RWPE2 (cell line): ENCODE measurements at regions not wholly inside any gene's neighbourhood (a gene's known extent, or its start where the extent isn't known, plus 50 kb on each side); places are given as distances from the start of the nearest gene placed in this dataset.
"Not testable (repeated sequence)": the region's sequence is repeated elsewhere in the genome, so short reads cannot be mapped to it uniquely, and the experiment has no call there.

Source experiments
- ATAC-seq: fragments of 200-7000 bp; cut with Tn5 transposase; 3 replicates; pipeline ENCODE4 v1.9.1; 2021; ENCODE audit warnings: low read depth
- DNase-seq: peaks from one replicate; pipeline ENCODE4 v3.0.0-alpha.2; 2020; ENCODE audit warnings: low spot score
- H3K27ac ChIP-seq: fragments of 450-650 bp; 2 replicates; pipeline ENCODE4 v1.5.1; 2017; ENCODE audit warnings: mild to moderate bottlenecking; ENCODE audit not compliant: poor library complexity, severe bottlenecking
- H3K27me3 ChIP-seq: fragments of 250-450 bp; sonication (Bioruptor Pico); 2 replicates; pipeline ENCODE4 v1.5.1; 2021; ENCODE audit warnings: mild to moderate bottlenecking, moderate library complexity; ENCODE audit not compliant: insufficient read depth, poor library complexity, severe bottlenecking
- H3K36me3 ChIP-seq: fragments of 250-450 bp; sonication (Bioruptor Pico); 2 replicates; pipeline ENCODE4 v1.5.1; 2020; ENCODE audit warnings: low read depth, mild to moderate bottlenecking, moderate library complexity
- H3K4me1 ChIP-seq: fragments of 250-450 bp; sonication (Bioruptor Pico); 2 replicates; pipeline ENCODE4 v1.5.1; 2021; ENCODE audit warnings: mild to moderate bottlenecking, moderate library complexity; ENCODE audit not compliant: insufficient read depth, poor library complexity, severe bottlenecking
- H3K4me3 ChIP-seq: fragments of 250-450 bp; sonication (Bioruptor Pico); 2 replicates; pipeline ENCODE4 v1.5.1; 2021; ENCODE audit warnings: mild to moderate bottlenecking, moderate library complexity; ENCODE audit not compliant: severe bottlenecking
- H3K9me3 ChIP-seq: fragments of 250-450 bp; sonication (Bioruptor Pico); 2 replicates; pipeline ENCODE4 v1.5.1; 2021; ENCODE audit warnings: mild to moderate bottlenecking, moderate library complexity; ENCODE audit not compliant: severe bottlenecking
- CTCF ChIP-seq: fragments of 450-650 bp; IDR thresholded peaks from one replicate; pipeline ENCODE4 v1.5.1; 2017; ENCODE audit warnings: mild to moderate bottlenecking, moderate library complexity; ENCODE audit not compliant: poor library complexity, severe bottlenecking

- Histone ChIP-seq H3K27me3 (no peaks in the 10 kb centered on the region), H3K4me3 (no peak overlapping the region), H3K9me3 (no peaks in the 10 kb centered on the region), H3K36me3 (no peaks in the 10 kb centered on the region), H3K4me1 (peaks cover 25% of the 10 kb centered on the region), H3K27ac (peak overlapping the region; percentile 55)
- ATAC-seq: no peak
- DNase-seq: no peak
- TF ChIP-seq CTCF: no peak
Measured at GRCh38 chr5:39660020-39660419, 235.2 kb upstream of the DAB2 start.

DNA sequence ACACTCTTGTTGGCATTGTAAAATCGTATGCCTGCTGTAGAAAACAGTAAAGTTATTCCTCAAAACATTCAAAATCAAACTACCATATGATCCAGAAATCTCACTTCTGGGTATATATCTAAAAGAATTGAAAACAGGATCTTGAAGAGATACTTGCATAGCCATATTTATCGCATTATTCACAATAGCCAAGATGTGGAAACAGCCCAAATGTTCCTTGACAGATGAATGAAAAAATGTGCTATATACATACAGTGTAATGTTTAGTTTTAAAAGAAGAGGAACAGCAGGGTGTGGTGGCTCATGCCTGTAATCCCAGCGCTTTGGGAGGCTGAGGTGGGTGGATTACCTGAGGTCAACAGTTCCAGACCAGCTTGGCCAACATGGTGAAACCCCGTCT lies 234.1 kb upstream of the DAB2 start:
- no peaks in the 10 kb centered on the region for H3K27me3 ChIP-seq
- ATAC-seq (peak; percentile 35; the same call in 2 of the 3 replicates), DNase-seq (no peak)
- peak overlapping the region; percentile 10 for H3K27ac ChIP-seq
- peaks cover 25% of the 10 kb centered on the region for H3K4me1 ChIP-seq
- TF ChIP-seq CTCF: no peak
- H3K9me3 ChIP-seq: no peaks in the 10 kb centered on the region
- H3K4me3 ChIP-seq: no peak overlapping the region
- H3K36me3 ChIP-seq: no peaks in the 10 kb centered on the region

DNA sequence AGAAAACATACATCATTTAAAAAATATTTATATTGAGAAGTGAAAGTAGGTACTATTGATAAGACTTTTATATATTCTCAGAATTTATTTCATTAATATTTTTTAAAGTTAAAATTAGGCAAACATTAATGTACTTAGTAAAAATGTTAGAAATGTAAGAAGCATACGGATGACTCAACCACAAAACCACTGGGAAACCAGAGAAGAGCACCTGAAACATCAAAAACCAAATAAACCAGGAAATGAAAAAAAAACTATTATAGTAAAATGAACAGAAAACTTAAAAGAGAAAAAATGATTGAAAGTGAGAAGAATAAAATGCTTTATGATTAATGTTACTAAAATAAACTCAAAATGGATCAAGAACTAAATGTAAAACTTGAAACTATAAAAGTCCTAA lies 233.2 kb upstream of the DAB2 start:
- DNase-seq: no peak
- Histone ChIP-seq H3K27me3 (no peaks in the 10 kb centered on the region), H3K4me1 (peaks cover 25% of the 10 kb centered on the region), H3K27ac (peak overlapping the region; percentile 10), H3K9me3 (no peaks in the 10 kb centered on the region), H3K36me3 (no peaks in the 10 kb centered on the region), H3K4me3 (no peak overlapping the region)
- TF ChIP-seq CTCF: no peak
- ATAC-seq: no peak

- H3K27ac ChIP-seq: no peak overlapping the region
- no peak for TF ChIP-seq CTCF
Measured at GRCh38 chr5:39656600-39656999, 231.8 kb upstream of the DAB2 start.

DNA sequence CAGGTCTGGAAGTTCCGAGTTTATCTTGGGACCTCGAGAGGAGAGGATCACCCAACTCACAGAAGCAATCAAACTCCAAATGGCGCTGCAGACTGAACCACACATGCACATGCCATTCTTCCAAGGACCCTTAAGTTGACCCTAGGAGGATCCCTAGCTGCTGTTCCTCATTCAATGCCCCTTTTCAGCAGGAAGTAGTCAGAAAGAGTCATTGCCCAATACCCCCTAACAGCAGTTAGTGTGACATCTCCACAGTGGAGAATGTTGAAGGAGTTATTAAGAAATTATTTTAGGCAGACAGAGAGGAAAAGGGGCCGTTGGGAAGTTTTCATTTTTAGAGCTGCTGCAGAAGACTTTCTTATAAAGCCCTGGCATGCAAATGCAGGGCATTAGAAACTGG lies 229.9 kb upstream of the DAB2 start:
- H3K4me1 ChIP-seq: peaks cover 9% of the 10 kb centered on the region
- no peaks in the 10 kb centered on the region for H3K27me3 ChIP-seq
- no peaks in the 10 kb centered on the region for H3K9me3 ChIP-seq
- ATAC-seq: no peak
- TF ChIP-seq CTCF: no peak
- no peak for DNase-seq
- H3K27ac ChIP-seq: no peak overlapping the region
- no peak overlapping the region for H3K4me3 ChIP-seq
- no peaks in the 10 kb centered on the region for H3K36me3 ChIP-seq

More at GRCh38 chr5:39656600-39656999, 231.8 kb upstream of the DAB2 start:
- H3K9me3 ChIP-seq: no peaks in the 10 kb centered on the region
- H3K27me3 ChIP-seq: no peaks in the 10 kb centered on the region
- DNase-seq: no peak
- no peak for ATAC-seq
- no peak overlapping the region for H3K4me3 ChIP-seq
- no peaks in the 10 kb centered on the region for H3K36me3 ChIP-seq
- H3K4me1 ChIP-seq: peaks cover 21% of the 10 kb centered on the region

GRCh38 chr5:39652481-39652880 lies 227.7 kb upstream of the DAB2 start:
- peaks cover 16% of the 10 kb centered on the region for H3K4me1 ChIP-seq
- H3K36me3 ChIP-seq, ATAC-seq, H3K9me3 ChIP-seq, H3K27me3 ChIP-seq, DNase-seq, H3K4me3 ChIP-seq, H3K27ac ChIP-seq: not testable (repeated sequence)
